Hippocampal formation (tissue), 2 donors: ENCODE measurements at regions not wholly inside any gene's neighbourhood (a gene's known extent, or its start where the extent isn't known, plus 50 kb on each side); places are given as distances from the start of the nearest gene placed in this dataset.
A peak's percentile ranks its signal among the peaks of the same experiment; 100 is the strongest.
"Not testable (repeated sequence)": the region's sequence is repeated elsewhere in the genome, so short reads cannot be mapped to it uniquely, and the experiment has no call there.

Experiments used
- DNase-seq, 2 donors: peaks; one replicate each; lab custom pipeline; 2025; lab: John Stamatoyannopoulos, UW

DNA sequence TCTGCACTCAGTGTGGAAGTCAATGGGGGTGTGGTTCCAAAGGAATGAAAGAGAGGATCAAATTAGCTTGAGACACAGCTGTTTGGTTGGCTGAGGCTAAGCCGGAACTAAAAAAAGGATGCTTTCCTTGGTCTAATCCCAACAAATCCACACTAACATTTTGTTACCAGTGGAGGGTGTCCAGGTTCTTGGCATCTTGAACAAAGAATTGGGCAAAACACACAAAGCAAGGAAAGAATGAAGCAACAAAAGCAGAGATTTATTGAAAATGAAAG is 278.6 kb upstream of the PLET1 start:
- not testable (repeated sequence) for DNase-seq

- no peak for DNase-seq
These were observed 279.1 kb upstream of the PLET1 start for GRCh38 chr11:112539741-112540140.

DNA sequence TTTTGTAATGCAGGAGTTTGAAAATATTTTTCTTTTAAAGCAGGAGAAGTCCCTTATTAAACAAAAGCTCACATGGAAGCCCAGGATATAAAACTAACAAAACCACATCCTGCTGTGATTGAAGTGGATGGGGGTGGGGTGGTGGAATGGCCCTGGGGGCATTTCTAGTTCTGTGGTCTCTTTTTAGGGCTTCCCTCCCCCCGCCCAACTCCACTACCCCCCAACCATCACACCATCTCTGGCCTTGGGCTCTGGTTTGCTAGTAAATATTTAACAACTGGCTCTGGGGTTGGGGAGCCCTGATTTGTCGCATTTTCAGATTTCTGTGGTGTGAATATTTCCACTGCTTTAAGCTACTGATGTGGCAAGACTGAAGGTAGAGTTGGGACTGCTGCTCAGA is 279.6 kb upstream of the PLET1 start:
- DNase-seq, result no peak

DNA sequence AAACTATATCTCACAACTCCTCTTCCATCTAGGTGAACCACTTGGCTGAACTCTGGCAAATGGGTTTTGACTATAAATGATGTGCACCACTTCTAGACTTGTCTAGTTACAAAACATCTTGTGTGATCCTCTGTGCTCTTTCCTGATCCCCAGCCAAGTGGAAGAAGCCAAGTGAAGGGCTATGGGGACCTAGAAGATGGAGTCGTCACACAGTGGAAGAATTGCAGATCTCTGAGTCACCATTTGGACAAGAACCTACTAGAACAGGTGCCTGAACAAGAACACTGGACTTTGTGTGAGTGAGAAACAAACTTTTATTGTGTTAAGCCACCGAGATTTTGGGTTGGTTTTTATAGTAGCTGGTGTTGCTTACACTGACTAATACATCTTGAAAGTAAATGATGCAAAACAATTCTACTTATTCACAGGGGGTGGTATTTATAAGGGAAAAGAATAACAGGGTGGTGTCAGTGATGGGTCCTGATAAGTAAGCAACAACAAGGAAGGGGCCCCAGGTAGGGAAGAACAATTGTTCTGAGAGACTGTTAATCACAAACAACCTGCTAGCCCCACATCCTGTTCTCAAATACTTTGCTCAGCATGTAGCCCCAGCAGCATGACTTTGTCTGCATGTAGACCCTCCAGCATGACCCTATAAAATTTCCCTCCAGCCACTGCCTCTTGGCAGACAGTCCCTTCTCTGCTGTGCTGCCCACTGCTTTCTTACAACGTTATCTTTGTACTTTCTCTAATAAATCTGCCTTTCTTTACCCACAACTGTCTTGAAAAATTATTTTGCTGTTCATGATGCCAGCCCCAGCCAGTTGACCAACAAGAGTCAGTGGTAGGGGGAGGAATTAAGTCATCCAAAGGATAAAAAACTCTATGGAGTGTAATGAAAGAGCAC is 280.7 kb upstream of the PLET1 start:
- no peak for DNase-seq

- no peak for DNase-seq
These were observed 281.8 kb upstream of the PLET1 start for GRCh38 chr11:112542479-112542878.

DNA sequence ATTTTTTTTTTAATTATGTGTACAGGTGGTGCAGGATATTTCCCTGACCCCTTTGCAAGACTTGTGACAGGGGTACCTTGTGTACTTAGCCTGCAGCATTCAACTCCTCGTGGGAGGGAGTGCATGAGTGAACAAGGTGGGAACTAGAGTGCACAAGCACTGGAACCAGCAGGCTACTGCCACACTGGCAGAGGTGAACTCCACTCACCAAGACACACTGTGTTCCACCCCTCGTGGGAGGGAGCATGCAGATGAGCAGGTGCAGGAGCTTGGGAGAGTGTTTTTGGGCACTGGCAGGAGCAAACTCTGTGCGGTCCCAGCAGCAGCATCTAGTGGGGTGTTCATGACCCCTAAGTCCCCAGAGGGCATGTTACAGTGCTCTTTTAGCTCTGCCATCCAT is 282.7 kb upstream of the PLET1 start:
- no peak for DNase-seq

- no peak for DNase-seq
These were observed 288.0 kb upstream of the PLET1 start for GRCh38 chr11:112548641-112549040.

- DNase-seq, result no peak
These were observed 292.6 kb upstream of the PLET1 start for GRCh38 chr11:112553205-112553731.

DNA sequence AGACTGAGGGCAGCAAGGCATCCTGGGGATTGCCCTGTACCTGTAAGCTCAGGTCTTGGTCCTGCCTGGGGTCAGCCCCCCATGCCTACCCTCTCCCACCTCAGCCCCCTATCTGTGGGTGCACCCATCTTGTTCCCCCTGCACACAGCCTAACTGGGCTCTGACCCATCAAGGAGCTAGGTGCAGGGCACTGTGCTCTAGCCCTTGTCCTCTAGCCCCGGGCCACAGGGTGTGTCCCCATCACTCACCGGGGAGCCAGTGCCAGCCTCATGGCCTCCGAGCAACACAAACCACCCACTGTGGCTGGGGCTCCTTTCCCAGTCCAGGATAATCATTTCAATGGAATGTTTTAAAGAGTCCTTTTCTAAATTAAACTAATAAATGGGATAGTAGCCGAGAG is 293.9 kb upstream of the PLET1 start:
- no peak for DNase-seq

- DNase-seq, result peak; percentile 8 to 55
These were observed 295.1 kb upstream of the PLET1 start for GRCh38 chr11:112555491-112556364.

GRCh38 chr11:112558691-112559090 is 298.0 kb upstream of the PLET1 start:
- no peak for DNase-seq

GRCh38 chr11:112563808-112564207 is 303.1 kb upstream of the PLET1 start:
- DNase-seq, result no peak

DNA sequence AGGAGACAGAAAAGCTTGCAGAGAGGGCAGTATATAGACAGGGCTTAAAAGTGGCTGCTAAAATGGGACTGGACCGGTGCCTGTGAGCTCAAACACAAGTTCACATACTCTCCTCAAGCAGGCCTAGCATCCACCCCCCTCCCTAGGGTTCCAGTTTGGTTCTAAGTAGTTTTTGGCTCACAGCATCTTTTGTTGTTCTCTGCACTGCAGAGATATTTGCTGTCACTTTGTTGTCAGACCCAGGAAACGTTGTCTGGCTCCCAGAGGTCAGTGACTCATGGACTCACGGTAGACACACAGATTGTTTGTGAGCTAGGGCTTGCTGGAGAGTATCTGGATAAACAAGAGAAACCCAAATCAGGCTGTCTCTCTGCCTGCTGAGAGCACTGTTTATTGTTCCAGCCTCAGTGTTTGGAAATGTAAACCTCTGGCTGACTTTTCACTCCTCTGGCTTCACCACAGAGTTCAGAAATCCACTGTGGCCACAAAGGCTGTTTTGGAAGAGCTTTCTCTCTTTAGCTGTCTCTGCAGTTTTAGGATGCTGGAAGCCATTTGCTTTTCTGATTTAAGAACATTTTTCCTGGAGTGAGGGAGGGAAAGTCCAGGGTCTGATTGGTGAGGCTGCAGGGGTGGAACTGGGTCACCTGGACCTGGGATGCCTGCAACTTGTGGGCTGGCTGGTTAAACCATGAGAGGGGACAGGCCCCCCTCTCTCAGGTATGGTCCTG is 303.7 kb upstream of the PLET1 start:
- DNase-seq, result peak; percentile 10 to 13

DNA sequence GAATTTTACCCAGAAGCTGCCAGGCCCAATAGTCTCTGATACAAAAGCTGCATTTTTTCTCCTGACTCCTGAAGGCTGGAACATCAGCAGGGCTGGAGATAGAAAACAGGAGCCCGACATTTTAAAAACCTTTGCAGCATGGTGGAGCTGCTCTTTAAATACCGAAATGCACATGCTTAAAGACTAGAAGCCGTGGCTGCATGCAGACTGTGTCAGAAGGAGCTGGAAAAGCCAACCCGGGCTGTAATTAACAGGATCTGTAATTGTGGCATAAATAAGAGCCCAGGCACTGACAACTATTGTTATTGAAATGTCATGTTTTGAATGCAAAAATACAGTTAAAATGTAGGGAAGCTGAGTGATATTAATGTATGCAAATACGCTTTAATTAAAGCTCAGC is 304.9 kb upstream of the PLET1 start:
- no peak for DNase-seq

DNA sequence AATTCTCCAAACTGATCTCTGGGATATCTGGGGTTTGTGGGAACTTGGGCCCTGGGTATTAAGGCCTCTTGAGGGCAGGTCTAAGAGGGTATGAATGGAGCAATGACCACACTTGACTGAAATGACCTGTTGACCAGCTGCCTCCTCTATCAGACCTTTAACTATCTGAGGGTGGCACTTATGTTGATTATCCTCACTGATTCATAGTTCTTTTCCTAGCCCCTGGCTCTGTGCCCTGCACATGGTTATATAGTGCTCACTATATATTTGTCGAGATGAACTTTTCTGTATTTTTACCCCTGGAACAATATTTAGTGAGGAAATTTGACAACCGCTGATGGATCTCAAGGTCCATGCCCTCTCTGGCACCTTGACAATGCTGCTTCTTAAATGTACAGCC is 305.5 kb upstream of the PLET1 start:
- DNase-seq, result no peak

DNA sequence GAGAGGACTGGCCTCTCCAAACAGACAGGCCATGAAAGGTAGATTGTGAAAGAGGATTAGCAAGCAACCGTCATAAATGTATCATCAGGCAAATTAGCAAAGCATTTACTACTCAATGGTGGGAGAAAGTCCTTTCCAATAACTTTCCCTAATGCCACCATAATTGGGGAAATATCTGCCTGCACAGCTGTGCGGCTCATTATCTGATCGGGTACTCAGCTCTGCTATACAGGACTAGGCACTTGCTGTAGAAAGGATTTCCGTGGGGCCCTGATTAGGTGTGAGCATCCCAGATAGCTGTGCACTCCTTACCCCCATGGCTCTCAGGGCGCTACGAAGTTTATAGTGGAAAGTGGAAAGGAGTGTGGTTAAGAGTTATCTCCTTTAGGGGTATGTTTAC is 309.7 kb upstream of the PLET1 start:
- DNase-seq, result no peak

DNA sequence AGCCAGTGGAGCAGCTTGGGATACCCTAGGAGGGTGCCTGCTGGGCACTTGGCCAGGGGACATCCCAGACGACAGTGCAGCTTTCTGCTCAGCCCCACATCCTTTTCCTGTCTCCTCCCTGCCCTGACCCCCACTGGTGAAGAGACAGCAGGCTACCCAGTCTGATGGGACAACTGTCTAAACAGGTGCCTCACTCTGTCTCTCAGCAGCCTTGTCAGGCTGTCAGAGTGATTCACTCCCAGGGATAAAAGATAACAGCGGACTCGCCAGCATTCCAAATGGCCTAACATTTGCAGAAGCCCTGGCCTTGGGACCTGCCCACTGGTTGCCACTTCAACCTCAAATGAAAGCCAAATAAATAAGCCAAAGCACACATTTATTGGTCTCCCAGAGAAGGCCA is 318.6 kb upstream of the PLET1 start:
- no peak for DNase-seq

DNA sequence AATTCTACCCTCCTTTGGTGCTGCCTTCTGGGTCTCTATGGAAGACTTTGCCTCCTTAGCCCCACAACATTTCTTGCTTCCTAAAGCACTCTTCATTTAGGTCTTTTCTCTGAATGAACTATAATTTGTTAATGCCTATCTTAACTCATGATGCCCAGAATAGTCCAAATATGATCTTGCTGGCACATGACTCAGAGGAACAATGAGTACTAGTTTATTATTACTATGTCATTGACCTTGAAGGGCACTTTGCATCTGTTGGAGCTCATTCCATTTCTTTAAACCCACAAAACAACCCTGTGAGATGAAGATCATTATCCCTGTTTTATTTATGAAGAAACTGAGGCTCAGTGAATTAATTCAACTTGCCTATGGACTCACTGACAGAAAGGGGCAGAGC is 320.2 kb upstream of the PLET1 start:
- DNase-seq, result no peak

DNA sequence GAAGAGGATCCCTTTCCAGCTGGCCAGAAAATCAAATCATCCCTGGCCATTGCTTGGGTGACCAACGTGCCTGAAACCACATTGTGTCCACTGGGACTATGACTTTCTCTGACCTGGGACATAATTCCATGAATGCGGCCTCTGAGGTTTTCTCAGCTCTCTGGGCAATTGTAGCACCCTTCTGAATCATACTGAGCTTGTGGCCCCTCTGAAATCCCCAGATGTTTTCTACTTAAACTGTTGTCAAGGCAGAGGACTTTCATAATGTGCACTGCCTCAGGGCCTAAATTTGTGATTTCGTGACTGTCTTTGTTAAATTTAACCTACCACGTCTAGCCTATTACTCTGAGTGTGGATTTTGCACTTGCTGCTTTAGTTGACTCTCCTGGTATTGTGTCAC is 321.1 kb upstream of the PLET1 start:
- no peak for DNase-seq

GRCh38 chr11:112582366-112582765 is 321.7 kb upstream of the PLET1 start:
- no peak for DNase-seq

DNA sequence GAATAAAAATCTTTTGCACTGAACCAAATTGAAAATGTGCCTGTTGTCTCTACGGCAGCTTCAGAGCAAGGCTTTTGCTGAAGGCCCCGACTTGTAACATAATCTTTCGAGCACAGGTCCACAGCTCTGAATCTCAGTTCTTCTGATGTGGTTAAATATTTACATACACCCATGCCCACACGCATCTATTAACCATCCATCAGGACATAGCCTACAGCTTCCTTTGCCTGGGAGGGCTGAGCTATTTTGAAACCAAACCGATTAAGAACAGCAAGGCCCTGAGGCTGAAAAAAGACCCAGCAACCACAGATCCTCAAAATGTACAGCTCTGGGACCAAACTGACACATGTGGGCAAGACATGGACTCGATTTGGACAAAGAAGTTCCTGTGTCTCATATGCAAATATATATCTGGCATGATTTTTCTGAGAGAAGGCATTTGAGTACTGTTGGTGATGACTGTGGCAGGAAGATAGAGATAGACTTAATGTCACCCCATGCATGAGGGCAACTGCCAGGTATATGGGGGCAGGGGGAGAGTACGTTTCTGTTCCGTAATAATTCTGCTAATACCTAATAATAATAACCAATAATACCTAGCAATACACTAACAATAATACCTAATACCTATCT is 322.7 kb upstream of the PLET1 start:
- DNase-seq, result no peak

- DNase-seq, result no peak
These were observed 324.0 kb upstream of the PLET1 start for GRCh38 chr11:112584672-112585071.
